SU-DHL-6 (cell line): ENCODE measurements at regions not wholly inside any gene's neighbourhood (a gene's known extent, or its start where the extent isn't known, plus 50 kb on each side); places are given as distances from the start of the nearest gene placed in this dataset.

Experiments
- H2AFZ ChIP-seq: fragments of 200-600 bp; sonication (generic); 2 replicates; pipeline ENCODE4 v1.6.1; 2014; ENCODE audit warnings: low read depth, mild to moderate bottlenecking, moderate library complexity, mixed read lengths, antibody characterized with exemption, low read length; ENCODE audit not compliant: severe bottlenecking
- H3F3A ChIP-seq: fragments of 200-600 bp; shearing (Covaris generic); 2 replicates; pipeline ENCODE4 v1.6.0; 2016; ENCODE audit warnings: antibody characterized with exemption, mild to moderate bottlenecking; ENCODE audit not compliant: insufficient read depth
- H3K27ac ChIP-seq: fragments of 200-600 bp; sonication (generic); 2 replicates; pipeline ENCODE4 v1.5.1; 2016; ENCODE audit warnings: low read depth, mild to moderate bottlenecking, low read length, moderate library complexity, mixed read lengths
- H3K27me3 ChIP-seq: fragments of 200-600 bp; sonication (generic), shearing (Covaris generic); 2 replicates; pipeline ENCODE4 v1.6.0; 2014; ENCODE audit warnings: mild to moderate bottlenecking, low read length
- H3K36me3 ChIP-seq: fragments of 200-600 bp; sonication (generic); 2 replicates; pipeline ENCODE4 v1.6.1; 2014; ENCODE audit warnings: mild to moderate bottlenecking, low read length, mixed read lengths
- H3K4me2 ChIP-seq: fragments of 300-600, 200-600 bp; shearing (Covaris generic), sonication (generic); 2 replicates; pipeline ENCODE4 v1.6.0; 2014; ENCODE audit warnings: low read length, low read depth, mild to moderate bottlenecking; ENCODE audit not compliant: poor library complexity, severe bottlenecking
- H3K4me3 ChIP-seq: fragments of 200-600 bp; sonication (generic); 2 replicates; pipeline ENCODE4 v1.5.1; 2014; ENCODE audit warnings: antibody characterized with exemption, low read length, mild to moderate bottlenecking, mixed read lengths; ENCODE audit not compliant: insufficient read depth, poor library complexity, severe bottlenecking
- H3K79me2 ChIP-seq: fragments of 200-600 bp; sonication (generic); 2 replicates; pipeline ENCODE4 v1.6.1; 2014; ENCODE audit warnings: mild to moderate bottlenecking, low read length, moderate library complexity; ENCODE audit not compliant: insufficient read depth
- H3K9ac ChIP-seq: fragments of 200-600 bp; sonication (generic); 2 replicates; pipeline ENCODE4 v1.7.0; 2014; ENCODE audit warnings: mild to moderate bottlenecking, low read length
- H3K9me2 ChIP-seq: fragments of 200-600 bp; sonication (generic); replicated peaks from 2 replicates; pipeline ENCODE4 v1.6.1; 2014; ENCODE audit warnings: low read length; ENCODE audit not compliant: insufficient read depth
- H3K9me3 ChIP-seq: fragments of 200-600 bp; sonication (generic); 2 replicates; pipeline ENCODE4 v1.6.1; 2014; ENCODE audit warnings: low read length, mixed read lengths; ENCODE audit not compliant: insufficient read depth
- H4K20me1 ChIP-seq: fragments of 200-600 bp; sonication (generic); 2 replicates; pipeline ENCODE4 v1.6.1; 2014; ENCODE audit warnings: low read depth, mild to moderate bottlenecking, antibody characterized with exemption, low read length, moderate library complexity, mixed read lengths
- CTCF ChIP-seq: fragments of 200-600 bp; sonication (generic); IDR thresholded peaks from one replicate; pipeline ENCODE4 v1.5.1; 2017; ENCODE audit warnings: antibody characterized with exemption, mild to moderate bottlenecking, low read length, moderate library complexity; ENCODE audit not compliant: insufficient read depth, poor library complexity, severe bottlenecking
- EZH2phosphoT487 ChIP-seq: fragments of 200-600 bp; sonication (generic), shearing (Covaris generic); conservative IDR thresholded peaks from 2 replicates; pipeline ENCODE4 v1.6.1; 2018; ENCODE audit warnings: mild to moderate bottlenecking, antibody characterized with exemption, low read length, moderate library complexity, mixed read lengths

DNA sequence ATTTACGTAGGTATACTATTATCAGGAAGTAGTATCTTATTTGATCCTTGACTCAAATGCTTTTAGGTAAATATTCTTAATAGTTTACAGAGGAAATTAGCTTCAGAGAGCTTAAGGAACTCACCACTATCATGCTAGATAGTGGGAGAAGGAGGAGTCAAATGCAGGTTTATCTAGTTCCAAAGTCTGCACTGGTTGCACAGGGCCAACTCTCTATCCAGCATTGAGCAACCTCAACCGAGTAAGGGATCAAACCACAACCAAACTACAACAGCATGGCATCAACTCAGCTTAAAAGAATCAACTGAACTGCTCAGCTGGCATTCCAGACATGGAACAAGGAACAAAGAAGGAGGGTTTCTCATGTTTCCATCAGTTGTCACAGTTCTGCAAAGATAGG is 306.0 kb downstream of the MAF start:
- no peak overlapping the region for H3K9ac ChIP-seq
- no peak overlapping the region for H3K27ac ChIP-seq
- no peaks in the 10 kb centered on the region for H3F3A ChIP-seq
- H4K20me1 ChIP-seq = no peaks in the 10 kb centered on the region
- no peak for TF ChIP-seq EZH2phosphoT487
- no peak for TF ChIP-seq CTCF
- H3K36me3 ChIP-seq = no peaks in the 10 kb centered on the region
- no peak overlapping the region for H3K4me2 ChIP-seq
- no peaks in the 10 kb centered on the region for H3K27me3 ChIP-seq
- H3K4me3 ChIP-seq = no peak overlapping the region
- no peaks in the 10 kb centered on the region for H3K9me2 ChIP-seq
- H2AFZ ChIP-seq = no peak overlapping the region
- no peaks in the 10 kb centered on the region for H3K9me3 ChIP-seq
- no peaks in the 10 kb centered on the region for H3K79me2 ChIP-seq

- Histone ChIP-seq H3K4me3 (no peak overlapping the region), H3K27me3 (no peaks in the 10 kb centered on the region), H3K79me2 (no peaks in the 10 kb centered on the region), H2AFZ (no peak overlapping the region), H3K9me3 (no peaks in the 10 kb centered on the region), H3F3A (no peaks in the 10 kb centered on the region), H3K36me3 (no peaks in the 10 kb centered on the region), H3K9ac (no peak overlapping the region), H3K9me2 (no peaks in the 10 kb centered on the region), H3K27ac (no peak overlapping the region), H3K4me2 (no peak overlapping the region), H4K20me1 (no peaks in the 10 kb centered on the region)
- TF ChIP-seq EZH2phosphoT487 (no peak), CTCF (no peak)
These were observed 306.6 kb downstream of the MAF start for GRCh38 chr16:79293836-79294460.

DNA sequence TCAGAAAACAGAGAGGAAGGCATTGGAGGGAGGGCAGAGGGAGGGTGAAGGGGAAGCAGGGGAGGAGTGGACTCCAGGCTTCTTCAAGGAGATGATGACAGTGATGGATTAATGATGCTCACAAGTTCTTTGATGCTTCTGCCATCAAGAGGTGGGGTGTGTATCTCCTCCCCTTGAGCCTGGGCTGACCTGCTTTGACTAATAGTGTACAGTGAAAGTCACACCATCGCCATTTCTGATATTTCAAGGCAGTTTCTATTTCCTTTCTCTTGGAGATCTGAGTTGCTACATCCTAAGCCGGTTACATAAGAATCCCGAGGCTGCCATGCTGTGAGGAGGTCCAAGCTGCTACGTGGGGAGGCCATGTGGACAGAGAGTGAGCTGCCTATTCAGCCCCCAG is 312.5 kb downstream of the MAF start:
- no peak overlapping the region for H3K4me3 ChIP-seq
- no peaks in the 10 kb centered on the region for H3K79me2 ChIP-seq
- H3K4me2 ChIP-seq = no peak overlapping the region
- H3K9me3 ChIP-seq = no peaks in the 10 kb centered on the region
- H3K36me3 ChIP-seq = no peaks in the 10 kb centered on the region
- no peak overlapping the region for H3K27ac ChIP-seq
- no peaks in the 10 kb centered on the region for H3K27me3 ChIP-seq
- no peaks in the 10 kb centered on the region for H3F3A ChIP-seq
- no peaks in the 10 kb centered on the region for H3K9me2 ChIP-seq
- TF ChIP-seq EZH2phosphoT487 = no peak
- no peak for TF ChIP-seq CTCF
- no peaks in the 10 kb centered on the region for H4K20me1 ChIP-seq
- no peak overlapping the region for H2AFZ ChIP-seq
- no peak overlapping the region for H3K9ac ChIP-seq
